GM23248 (cell line): ENCODE measurements at regions not wholly inside any gene's neighbourhood (a gene's known extent, or its start where the extent isn't known, plus 50 kb on each side); places are given as distances from the start of the nearest gene placed in this dataset.

Experiments
- EZH2 ChIP-seq: fragments of 200-600 bp; sonication (generic); IDR thresholded peaks from 2 replicates; pipeline ENCODE4 v1.6.1; 2018; ENCODE audit warnings: antibody characterized with exemption, mild to moderate bottlenecking; ENCODE audit not compliant: insufficient read depth, poor library complexity, severe bottlenecking
- EZH2phosphoT487 ChIP-seq: fragments of 200-600 bp; sonication (generic); IDR thresholded peaks from 2 replicates; pipeline ENCODE4 v1.6.1; 2018; ENCODE audit warnings: antibody characterized with exemption, moderate library complexity, mild to moderate bottlenecking, low read depth; ENCODE audit not compliant: insufficient read depth

DNA sequence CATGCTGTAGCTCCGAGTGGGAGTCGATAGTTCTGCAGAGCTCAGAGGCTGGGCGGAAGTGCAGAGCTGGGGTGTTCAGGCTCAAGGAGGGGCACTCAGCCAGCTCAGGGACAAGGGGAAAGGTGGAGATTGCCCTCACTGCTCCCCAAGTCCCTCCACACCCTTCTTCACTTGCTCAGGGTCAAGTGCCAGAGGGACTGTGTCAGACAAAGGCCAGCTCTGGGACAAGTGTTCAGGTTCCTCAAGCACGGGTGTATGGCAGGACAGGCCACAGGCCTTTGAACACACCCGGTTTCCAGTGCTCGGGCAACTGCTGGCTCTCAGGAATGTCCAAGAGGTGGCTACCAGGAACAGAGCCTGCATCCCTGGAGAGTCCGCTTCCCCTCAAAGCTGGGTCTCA, 293.0 kb upstream of the PODXL start:
- no peak for TF ChIP-seq EZH2phosphoT487
- TF ChIP-seq EZH2: no peak
